NCI-H510A (cell line): ENCODE measurements at regions not wholly inside any gene's neighbourhood (a gene's known extent, or its start where the extent isn't known, plus 50 kb on each side); places are given as distances from the start of the nearest gene placed in this dataset.

Experiments used
- DNase-seq: peaks from one replicate; lab custom pipeline; 2025; lab: John Stamatoyannopoulos, UW

- peak; percentile 70 for DNase-seq
These were observed 285.4 kb downstream of the THBS2 start for GRCh38 chr6:168968228-168968627.

GRCh38 chr6:168967281-168967925, 286.2 kb downstream of the THBS2 start:
- DNase-seq, result no peak

DNA sequence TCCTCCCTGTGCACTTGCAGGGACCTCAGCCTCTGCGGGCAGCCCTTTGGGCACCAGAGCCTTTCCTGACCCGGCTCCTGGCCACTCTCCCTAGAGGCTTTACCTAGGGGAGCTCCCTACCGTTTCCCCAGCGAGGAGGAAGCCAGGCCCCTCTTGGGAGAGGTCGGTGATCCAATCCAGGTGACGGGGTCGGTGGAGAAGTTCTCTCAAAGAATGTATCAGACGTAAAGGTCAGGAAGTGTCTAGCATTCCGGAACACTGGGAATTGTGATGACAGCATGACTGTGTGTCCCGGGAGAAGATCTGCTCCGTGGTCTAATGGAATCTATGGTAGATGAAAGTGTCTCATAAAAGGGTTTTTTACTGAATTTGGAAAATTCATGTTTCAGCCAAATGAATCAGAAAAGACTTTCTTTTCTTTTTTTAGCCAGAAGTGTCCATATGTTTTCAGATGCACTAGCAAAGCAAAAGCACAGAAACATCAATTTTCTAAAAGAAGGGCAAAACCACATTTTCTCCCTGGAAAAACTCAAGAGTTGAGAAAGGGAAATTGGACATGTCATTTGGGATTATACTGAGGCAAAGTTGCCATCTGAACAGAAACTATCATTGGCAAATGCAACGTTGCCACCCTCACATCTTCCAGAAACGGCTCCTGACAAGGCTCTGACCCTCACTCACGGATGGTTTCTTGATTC, 289.4 kb downstream of the THBS2 start:
- DNase-seq, result no peak

GRCh38 chr6:168962886-168963285, 290.8 kb downstream of the THBS2 start:
- no peak for DNase-seq

DNA sequence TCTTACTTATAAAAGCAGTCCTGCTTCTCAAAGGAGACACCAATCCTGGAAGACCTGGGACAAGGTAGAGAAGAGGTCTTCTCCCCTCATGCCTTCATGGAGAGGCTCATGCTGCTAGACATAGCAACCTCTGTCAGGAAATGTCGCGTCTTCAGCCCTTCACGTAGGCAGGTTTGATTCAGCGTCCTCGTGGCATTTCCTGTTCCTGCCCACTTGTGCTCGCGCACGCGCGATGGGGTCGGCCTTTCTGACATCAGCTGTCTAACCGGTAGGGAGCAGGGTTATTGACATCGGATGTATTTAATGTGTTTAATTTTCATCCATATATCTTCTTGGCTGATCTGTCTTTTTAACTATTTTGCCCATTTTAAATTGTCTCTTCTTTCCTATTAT, 292.4 kb downstream of the THBS2 start:
- DNase-seq, result no peak

- no peak for DNase-seq
These were observed 292.9 kb downstream of the THBS2 start for GRCh38 chr6:168960551-168961263.

DNA sequence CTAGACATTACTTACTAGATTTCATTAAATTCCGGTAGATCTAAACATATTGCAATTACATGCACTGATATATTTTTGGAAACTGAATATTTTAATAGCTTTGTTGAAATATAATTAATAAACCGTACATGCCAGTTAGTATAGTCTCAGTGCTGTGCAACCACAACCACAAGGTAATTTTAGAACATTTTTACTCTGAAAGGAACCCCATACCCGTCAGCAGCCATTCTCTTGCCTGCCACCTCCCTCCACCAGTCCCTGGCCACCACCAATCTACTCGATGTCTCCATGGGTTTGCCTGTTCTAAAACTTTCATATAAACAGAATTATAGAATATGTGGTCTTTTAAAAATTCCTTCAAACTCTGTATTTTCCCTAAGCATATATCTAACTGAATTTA, 293.9 kb downstream of the THBS2 start:
- no peak for DNase-seq

DNA sequence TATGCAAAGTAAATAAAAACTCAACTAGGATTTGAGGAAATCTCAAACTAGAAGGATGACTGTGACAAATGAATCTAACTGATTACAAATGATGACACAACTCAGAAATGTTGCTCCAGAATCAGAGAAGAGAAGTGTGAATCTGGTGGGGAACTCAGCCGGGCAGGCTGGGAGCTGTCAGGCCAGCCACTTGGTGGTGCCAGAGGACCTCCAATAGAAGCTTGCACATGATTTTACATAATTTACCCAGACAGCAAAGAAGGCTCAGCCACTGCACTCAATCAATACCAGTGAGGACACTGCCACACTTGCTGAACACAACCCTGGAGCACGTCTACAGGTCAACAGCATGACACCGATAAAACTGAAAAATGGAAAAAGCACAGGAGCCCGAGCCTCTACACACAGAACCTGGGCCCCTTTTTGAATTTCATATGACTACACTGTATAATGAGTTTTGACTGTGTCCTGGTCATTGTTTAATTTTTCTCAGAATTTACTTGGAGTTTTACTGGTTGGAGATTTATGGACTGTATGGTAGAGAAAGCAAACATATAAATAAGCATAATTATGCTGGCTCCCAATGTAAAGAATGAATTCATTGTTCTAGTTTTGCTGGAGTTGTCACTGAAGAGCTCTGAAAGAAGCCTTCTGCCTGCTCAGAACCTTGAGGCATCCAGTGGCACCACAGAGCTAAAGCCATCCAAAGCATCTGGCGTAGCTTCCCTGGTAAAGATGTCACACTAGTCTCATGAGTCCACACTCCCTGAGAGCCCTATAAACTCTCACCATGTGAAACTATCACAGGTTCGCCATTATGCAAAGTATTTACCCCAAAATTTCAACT, 296.5 kb downstream of the THBS2 start:
- DNase-seq, result peak; percentile 36

- no peak for DNase-seq
These were observed 297.4 kb downstream of the THBS2 start for GRCh38 chr6:168956141-168956838.

- DNase-seq, result no peak
These were observed 300.2 kb downstream of the THBS2 start for GRCh38 chr6:168953461-168953860.

- no peak for DNase-seq
These were observed 302.4 kb downstream of the THBS2 start for GRCh38 chr6:168951217-168951616.

DNA sequence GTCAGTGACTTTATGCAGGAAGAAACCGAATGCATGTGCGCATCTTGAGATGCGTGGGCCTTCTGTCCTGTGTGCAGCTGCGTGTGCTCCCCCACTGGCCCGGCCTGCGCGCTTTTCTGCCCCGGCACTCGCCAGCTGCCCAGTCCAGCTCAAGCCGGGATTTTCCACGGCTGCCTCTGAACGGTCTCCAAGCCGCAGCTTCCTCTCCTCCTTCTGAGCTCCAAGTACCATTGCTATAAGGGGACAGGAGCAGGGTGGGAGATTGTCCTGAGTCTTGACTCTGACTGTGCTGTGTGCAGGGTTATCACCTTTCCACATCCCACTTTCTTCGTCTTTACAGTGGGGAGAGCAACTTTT, 302.8 kb downstream of the THBS2 start:
- DNase-seq, result no peak

DNA sequence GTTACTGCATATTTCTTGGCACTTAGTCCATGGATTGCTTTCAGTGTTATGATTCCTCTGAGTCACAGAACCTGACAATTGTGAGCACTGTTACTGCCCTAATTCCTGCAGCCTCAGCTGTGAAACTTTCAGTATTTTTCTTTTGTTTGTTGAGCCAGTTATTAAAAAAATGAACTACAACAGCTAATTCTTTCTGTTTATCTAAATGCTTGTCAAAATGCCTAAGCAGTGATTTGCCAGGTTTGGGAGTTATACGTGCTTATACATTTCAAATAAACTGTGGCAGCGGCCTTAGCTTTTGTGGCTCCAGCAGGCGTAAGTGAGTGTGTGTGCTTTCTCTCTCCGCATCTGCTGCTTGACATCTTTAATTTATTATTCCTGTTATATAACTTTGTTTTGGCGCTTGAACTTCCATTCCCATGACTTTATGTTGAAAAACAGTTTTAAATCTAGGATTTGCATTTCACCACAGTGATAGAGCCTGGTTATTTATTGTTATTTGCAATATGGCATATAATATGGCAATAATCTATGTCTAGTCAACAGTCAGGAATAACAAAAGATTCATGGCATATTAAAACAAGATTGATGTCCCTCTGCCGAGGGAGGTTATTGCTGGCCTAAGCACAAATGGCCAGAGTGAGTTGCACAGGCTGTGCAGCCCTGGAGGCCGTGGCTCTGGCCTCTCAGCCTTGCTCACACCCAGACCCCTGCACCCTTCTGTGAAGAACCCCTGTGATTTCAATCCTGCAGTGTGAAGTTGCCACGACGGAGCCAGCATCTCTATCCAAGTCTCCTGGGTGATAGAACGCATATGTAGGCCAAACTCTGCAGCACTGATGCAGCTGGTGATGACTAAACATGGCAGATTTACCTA, 303.4 kb downstream of the THBS2 start:
- DNase-seq, result no peak

DNA sequence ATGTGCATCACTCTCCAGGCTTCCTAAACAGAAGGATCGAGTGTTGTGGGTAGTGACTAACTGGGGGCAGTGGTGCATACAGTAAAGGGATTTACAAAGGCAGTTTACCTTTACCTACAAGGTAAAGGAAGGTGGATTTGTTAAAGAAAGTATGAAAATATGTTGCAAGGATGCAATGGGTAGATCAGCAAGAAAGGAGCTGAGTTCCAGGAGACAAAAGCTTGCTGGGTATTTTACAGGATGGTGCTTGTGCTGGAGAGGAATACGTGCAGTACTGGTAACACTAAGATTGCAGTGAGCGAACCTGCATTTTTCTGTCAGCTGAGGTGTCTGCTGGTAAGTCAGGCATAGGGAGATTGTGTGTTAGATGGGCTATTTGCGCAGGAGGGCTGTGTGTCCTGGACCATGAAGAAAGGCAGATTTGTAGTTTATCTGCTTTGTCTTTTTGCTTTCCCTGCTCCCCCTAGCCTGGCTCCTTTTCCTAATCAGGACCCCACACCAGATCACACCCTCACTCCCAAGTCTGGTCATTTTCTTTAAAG, 304.6 kb downstream of the THBS2 start:
- DNase-seq, result no peak

GRCh38 chr6:168948002-168948401, 305.6 kb downstream of the THBS2 start:
- no peak for DNase-seq

- no peak for DNase-seq
These were observed 310.3 kb downstream of the THBS2 start for GRCh38 chr6:168943231-168943905.

- DNase-seq, result no peak
These were observed 311.0 kb downstream of the THBS2 start for GRCh38 chr6:168942646-168943045.

- DNase-seq, result no peak
These were observed 312.6 kb downstream of the THBS2 start for GRCh38 chr6:168941036-168941435.

DNA sequence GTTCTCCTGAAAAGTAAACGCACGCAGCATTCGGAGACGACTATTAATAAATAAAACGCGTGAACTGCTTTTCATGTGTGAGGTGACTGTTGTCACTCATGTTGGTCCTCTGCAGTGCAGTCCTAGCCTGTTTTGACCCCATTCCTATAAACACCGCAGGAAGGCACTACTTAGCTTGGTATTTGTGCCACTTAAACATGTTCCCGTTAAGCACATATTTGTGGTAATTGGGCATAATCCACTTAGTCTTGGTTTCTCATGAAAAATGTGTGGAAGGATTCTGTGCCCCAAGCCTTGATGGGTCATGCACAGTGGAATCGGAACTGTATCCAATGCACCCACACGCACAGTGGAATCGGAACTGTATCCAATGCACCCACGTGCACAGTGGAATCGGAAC, 313.9 kb downstream of the THBS2 start:
- DNase-seq, result no peak

GRCh38 chr6:168939041-168939440, 314.6 kb downstream of the THBS2 start:
- no peak for DNase-seq
